ENCODE measurements at regions not wholly inside any gene's neighbourhood (a gene's known extent, or its start where the extent isn't known, plus 50 kb on each side); places are given as distances from the start of the nearest gene placed in this dataset.

DNA sequence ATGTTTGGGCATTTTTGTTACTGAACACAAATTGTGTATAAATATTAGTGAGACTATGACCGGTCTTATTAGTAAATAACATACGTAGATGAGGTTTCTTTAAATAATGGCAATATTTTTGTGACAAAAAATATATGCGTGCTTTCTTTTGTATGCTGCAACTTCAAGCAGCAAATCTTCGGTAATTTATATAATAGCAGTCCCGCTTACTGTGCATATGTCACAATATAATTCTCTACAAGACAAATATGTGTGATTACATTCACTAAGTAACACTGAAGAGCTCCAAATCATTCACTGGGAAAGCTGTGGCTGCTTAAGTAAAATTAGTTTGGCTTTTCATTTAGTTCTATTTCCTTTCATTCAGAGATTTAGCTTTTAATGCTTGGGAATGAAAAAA is 376.0 kb downstream of the CYLC2 start:
- TF ChIP-seq TAF1 (IDR thresholded peaks at IDR 0.05; ENCODE audit: borderline replicate concordance, low read depth, low read length), result no peak
- TF ChIP-seq POLR2AphosphoS5 (IDR thresholded peaks at IDR 0.05; ENCODE audit: low read depth, low read length), result no peak
